Adrenal gland (tissue), 5 donors: ENCODE measurements at regions not wholly inside any gene's neighbourhood (a gene's known extent, or its start where the extent isn't known, plus 50 kb on each side); places are given as distances from the start of the nearest gene placed in this dataset.

ENCODE experiments used
- CTCF ChIP-seq, 6 experiments: fragments of 450-650 bp in 4 of 6; fragments of 200-600 bp in 2 of 6; sonication (generic) in 1 of 6; IDR thresholded peaks; 1 replicate in 5 of 6; 2 replicates in 1 of 6; pipeline versions ENCODE4 v1.5.1 to v1.8.0; 2016 to 2021; ENCODE audit warnings: antibody characterized with exemption in 6 of 6, mild to moderate bottlenecking in 2 of 6, moderate library complexity in 1 of 6
- POLR2A ChIP-seq, 2 donors: fragments of 450-650 bp; IDR thresholded peaks; one replicate each; pipeline ENCODE4 v1.6.1; 2017; ENCODE audit warnings: antibody characterized with exemption in 2 of 2, mild to moderate bottlenecking in 2 of 2, moderate library complexity in 1 of 2
- donor health status: DM: no; HTN: no; CAD: no.

GRCh38 chr10:64454962-64455361 lies 933.8 kb downstream of the REEP3 start:
- TF ChIP-seq POLR2A (IDR thresholded peaks at IDR 0.05) (no peak), CTCF (IDR thresholded peaks at IDR 0.05) (no peak)
